ENCODE measurements at regions not wholly inside any gene's neighbourhood (a gene's known extent, or its start where the extent isn't known, plus 50 kb on each side); places are given as distances from the start of the nearest gene placed in this dataset.

DNA sequence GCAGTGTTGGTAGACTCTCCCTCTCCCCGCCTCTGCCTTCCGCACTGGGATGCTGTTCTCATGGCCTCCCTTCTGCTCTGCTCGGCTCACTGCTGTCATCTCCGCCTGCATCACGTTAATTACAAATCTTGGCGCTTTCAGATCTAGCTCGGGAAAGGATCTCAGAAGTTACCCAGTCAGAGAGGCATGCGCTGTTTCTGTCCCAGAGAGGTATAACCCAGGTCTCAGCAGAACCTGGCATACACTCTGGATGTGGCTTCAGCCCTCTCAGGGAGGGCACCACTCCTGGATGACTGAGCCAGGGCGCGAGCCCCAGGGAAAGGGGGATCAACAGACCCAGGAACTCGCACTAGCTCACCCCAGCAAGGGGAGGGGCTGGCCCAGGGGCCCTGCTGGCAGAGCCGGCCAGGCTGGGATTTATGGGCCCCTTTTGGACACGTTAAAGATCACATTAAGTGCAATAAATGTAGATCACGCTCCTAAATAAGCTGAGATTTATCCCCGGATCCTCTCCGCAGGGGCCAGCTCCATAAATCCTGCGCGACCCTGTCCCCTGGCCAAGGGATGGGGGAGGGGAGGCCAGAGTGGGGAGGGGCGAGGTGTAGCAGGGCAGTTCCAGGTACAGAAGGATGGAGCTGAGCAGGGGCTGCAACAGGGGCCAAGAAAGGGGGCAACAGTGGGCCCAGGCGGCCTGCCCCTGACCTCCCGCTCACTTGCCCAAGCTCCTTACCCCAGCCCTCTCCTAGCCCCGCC lies 101.3 kb upstream of the ZBTB40 start:
- DNase-seq (ENCODE audit: low spot score) = no peak

DNA sequence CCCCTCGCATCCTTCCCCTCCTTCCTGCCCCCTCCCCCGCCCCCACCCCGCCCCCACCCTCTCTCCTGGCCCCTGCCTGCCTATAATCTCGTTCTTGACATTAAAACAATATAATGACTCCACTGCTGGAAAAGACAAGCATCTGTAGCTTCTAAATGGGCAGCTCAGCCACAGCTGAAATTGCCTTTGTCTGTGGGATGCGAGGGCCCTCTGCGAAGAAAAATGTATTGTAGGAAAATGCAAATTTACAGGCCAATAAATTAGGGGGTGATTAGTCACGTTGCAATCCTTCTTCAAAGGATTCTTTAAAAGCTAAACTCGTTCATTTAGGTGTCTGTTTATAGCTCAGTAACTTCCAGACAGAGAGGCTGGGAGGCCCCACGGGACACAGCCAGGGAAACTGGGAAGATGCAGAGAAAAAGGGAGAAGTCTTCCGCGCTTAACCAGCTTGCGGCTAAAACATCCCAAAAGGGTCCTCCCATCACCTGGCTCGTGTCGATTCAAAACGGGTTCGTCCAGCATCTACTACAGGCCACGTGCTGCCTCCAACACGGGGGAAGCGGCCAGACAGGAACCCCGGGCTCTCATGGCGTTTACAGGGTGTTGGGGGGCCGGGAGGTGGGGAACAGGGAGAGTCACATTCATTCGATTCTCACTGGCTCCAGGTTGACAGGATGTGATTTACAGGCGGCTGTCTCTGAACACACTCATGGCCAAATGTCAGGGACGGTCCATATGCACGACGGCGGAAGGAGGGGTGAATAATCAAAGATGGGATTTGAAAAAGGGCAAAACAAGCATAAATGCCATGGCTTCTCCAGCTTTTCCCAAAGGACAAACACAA lies 100.5 kb upstream of the ZBTB40 start:
- DNase-seq (ENCODE audit: low spot score) = no peak

DNA sequence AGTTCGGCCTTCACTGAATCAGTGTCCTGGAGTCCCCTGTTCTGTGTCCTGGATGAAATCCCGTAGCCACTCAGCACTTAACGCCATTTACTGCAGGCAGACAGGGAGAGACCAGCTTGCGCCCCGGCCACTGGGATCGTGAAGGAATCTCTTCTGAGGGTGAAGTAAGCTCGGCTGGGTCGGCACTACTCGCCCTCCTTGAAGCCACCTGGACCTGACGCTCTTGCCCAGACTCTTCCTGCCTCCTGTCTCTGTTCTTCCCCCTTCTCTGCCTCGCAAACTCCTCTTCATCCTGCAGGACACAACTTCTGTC lies 99.9 kb upstream of the ZBTB40 start:
- DNase-seq (ENCODE audit: low spot score) = no peak

DNA sequence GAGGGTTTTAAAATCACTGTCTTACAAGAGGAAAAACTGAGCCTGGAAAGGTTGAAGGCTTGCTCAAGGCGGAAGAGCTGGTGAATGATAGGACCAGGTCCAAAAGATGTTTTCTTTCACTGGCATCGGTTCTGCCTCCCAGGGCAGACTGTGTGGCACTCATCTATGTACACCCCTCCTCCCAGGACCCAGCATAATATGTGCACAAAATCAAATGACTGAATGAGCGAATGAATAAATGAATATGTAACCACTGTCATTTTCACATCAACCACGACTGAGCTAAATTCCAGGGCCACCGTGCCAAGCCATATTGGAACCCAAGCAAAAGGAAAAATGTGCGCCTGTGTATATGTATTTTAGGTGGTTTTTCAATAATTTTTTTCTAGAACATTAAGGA lies 99.3 kb upstream of the ZBTB40 start:
- DNase-seq (ENCODE audit: low spot score) = no peak

DNA sequence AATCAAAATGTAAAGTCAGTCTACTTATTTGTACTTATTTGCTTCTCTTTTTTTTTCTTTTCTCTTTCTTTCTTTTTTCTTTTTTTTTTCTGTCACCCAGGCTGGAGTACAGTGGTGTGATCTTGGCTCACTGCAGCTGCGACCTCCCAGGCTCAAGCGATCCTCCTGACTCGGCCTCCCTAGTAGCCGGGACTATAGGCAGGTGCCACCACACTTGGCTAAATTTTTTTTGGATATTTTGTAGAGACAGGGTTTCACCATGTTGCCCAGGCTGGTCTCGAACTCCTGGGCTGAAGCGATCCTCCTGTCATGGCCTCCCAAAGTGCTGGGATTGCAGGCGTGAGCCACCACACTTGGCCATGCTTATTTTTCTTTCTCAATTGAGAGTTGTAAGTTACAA lies 98.8 kb upstream of the ZBTB40 start:
- no peak for DNase-seq (ENCODE audit: low spot score)

DNA sequence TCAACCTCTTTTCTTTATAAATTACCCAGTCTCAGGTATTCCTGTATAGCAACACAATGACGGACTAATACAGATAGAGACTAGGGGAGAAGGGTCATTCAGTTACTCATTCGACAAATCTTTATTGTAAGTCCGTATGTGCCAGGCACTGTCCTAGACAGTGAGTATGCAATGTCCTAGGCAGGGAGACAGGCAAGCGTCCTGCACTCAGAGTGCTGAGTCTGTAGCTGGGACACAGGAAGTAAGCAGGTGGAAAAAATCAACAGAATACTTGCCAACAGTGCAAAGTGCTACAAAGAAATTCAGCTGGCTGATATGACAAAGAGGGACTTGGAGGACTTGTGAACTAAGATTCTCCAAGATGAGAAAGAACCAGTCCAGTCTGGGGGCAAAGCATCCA lies 92.2 kb upstream of the ZBTB40 start:
- DNase-seq (ENCODE audit: low spot score) = no peak

DNA sequence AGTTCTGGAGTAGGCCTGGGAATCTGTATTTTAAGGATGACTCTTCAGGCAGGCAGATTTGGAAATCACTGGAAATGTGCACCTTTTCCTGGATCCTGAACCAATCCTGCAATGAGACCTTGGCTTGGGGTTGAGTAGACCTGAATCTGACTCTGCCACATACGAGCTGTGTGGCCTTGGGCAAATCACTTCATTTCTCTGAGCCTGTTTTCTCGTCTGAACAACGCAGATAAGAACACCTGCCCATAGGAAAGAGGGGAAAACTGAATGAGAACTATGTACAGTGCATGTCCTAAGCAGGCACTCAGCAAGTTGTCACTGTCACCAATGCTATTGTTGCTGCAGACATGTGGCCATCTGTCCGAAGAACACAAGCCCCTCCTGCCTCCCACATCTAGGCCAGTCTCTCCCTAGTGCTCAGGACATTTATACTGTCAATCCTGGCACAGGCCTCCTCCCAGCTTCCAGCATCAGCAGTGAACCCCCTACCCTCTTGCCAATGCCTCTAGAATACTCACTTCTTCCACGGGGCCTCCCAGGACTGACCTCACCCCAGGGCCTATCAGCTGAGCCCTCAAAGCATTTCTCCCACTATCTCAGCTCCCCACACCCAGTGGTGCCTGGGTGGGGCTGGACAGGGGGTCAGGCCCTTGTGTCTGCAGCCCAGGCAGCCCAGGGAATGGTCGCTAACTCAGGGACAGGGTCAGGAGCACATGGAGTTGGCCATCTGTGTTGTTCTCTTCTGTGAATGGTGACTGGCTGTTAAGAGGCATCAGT lies 88.8 kb upstream of the ZBTB40 start:
- DNase-seq (ENCODE audit: low spot score) = no peak

DNA sequence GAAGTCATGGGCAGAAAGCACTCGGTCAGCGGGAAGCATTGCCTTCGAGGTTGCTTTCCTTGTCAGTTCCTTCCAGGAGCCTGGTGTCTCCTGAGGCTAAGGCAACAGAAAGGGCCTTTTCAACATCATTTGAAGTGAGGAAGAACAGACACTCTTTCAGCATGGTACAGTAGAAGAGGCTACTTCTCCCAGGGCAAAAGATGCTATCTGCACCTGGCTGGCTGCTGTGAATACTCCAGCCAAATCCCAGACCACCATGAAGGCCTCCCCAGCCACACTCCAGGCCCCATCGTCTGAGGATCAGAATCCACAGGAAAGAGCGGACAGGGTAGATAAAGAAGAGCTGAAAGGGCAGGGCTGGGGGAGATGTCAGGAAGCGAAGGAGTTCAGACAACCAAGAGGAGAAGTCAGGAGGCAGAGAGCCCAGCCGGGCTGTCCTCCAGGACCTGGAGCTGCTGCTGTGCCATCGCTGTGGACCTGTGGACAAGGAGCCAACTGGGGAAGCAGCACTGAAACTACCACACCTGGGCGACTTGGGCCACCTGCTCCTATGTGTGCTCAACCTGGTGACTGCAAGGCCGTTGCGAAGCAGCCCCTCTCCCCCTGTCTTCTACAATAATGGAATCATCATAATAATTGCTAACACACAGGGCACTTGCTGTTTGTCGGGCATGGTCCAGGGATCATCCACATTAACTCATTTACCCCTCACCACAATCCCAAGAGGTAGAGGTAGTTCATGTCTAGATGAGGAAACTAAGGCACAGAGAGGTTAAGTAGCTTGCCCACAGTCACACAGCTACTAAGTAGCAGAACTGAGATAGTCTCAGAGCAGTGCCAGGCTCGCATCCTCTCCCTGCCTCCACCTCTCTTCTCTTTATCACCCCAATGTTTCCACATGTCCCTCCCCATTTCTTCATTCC lies 88.0 kb upstream of the ZBTB40 start:
- no peak for DNase-seq (ENCODE audit: low spot score)

DNA sequence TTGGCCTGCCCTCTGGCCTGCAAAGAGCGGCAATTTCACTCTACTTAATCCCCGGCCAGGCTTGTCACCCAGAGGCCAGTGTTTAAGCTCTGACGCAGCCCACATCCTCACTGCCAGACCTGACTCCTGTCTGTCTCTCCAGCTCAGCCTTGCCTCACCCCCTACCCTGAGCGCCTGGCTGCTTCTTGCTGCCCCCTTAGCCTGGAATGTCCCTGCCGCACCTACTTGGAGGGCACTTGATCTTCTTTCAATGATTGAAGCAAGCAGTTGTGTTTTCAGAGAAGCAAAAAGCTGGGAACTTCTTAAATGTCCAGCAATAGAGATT lies 87.4 kb upstream of the ZBTB40 start:
- DNase-seq (ENCODE audit: low spot score) = no peak

DNA sequence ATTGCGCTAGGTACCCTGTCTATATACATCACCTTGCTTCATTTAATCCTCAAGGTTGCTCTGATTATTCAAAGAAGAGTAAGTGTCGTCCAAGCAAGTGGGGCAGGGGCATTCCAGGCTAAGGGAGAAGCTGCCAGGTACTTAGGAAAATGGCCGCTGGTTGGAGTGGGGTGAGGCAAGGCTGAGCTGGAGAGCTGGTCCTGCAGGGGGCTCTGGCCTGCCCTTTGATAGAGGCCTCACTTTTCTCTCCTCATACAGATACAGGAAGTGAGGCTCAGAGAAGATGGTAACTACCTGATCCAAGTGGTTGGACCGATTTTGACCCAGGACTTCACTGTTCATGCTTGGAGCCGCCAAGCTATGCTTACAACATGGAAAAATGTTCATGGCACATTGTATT lies 86.9 kb upstream of the ZBTB40 start:
- no peak for DNase-seq (ENCODE audit: low spot score)

DNA sequence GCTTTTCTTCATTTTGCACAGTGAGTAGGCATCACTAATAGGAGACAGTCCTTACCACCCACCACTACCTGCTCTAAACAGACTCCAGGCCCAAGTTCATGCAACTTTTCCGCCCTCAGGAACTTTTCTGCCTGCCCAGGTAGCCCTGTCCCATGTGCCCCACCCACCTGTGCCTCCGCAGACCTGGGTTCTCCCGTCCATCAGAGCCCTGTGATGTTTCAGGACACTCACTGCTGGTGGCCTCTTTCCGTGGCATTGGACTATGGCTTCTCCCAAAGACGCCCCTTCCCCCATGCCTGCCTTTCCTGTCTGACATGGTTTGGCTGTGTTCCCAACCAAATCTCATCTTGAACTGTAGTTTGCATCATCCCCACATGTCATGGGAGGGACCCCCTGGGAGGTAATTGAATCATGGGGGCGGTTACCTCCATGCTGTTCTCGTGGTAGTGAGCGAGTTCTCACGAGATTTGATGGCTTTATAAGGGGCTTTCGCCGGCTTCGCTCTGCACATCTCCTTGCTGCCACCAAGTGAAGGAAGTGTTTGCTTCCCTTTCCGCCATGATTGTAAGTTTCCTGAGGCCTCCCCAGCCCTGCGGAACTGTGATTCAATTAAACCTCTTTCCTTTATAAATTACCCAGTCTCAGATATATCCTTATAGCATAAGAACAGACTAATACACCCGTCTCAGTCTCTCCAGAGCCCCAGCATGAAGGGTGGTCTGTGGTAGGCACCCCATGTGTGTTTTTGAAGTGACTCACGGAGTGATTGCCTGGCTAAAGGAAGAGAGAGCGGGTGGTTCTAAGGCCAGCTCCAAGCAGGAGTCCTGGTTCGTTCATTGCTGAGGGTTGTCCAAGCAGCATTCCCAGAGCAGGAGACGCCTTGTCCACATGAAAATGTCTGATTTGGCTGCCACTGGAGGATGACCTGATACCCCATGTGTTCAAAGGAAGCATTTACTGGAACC lies 86.0 kb upstream of the ZBTB40 start:
- DNase-seq (ENCODE audit: low spot score) = no peak

DNA sequence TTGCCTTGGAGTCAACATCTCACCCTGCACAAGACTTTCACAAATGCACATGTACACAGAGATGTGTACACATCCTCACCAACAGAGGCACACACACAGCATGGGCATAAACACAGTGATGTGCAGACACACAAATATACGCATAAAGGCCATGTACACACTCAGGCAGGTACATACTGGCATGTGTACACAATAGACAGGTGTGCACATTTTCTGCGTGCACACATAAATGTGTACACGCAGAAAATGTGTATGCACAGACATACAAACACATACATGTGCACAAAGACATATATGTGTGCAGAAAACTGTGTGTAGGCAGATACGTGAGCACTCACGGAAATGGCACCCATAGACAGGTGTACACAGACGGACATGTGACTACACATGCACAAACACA lies 85.3 kb upstream of the ZBTB40 start:
- no peak for DNase-seq (ENCODE audit: low spot score)

DNA sequence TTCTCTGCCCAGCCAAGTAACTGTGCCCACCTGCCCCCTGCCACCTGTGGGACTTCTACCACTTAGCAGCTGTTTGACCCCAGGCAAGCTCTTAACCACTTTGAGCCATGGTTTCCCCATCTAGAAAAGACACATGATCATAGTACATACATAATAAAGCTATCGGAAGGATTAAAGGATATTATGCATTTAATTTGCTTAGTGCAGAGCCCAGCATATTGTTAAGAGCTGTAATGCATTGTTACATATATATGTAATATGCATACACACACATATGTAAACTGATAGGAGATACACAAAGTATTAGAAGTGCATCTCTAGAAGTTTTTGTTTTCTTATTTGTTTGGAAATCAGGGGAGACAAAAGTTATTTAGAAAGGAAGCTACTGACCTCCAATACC lies 83.5 kb upstream of the ZBTB40 start:
- DNase-seq (ENCODE audit: low spot score) = no peak

DNA sequence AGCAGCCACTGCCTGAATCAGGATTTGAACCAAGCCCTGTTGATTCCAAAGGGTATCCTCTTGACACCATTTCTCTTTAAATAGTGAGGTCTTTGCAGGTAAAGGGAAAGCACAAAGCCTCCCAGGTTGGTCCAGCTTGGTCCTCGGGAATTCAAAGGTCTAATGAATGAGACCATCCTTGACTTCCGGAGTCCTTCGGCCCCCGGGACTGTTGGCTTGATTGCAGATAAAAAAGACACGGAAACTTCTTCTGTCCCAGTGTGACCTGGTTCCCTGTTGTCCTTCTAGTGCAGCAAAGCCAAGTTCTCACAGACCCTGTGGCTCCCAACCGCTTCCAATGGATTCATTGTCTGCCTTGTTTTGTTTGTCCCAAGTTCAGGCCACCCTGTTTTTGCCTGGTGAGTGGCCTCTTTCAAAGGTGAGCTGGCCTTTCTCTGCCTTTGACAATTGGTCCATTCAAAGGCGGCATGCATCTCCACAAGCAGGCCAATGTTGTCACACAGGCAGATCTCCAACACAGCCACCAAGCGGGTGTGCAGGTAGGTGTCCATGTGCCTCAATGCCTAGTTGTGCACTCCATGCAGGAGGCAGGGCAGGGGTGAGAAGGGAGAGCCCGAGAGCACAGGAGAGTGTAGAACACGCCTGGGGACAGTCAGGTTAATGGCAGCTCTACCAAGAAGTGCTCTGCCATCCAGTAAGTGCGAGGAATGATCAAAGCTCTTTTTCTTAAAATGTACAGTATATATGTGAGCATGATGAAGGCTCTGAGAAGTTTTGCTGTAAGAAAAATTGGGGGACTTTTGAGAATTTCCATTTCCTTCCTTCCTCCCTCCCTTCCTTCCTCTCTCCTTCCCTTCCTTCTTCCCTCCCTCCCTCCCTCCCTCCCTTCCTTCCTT lies 82.1 kb upstream of the ZBTB40 start:
- no peak for DNase-seq (ENCODE audit: low spot score)

DNA sequence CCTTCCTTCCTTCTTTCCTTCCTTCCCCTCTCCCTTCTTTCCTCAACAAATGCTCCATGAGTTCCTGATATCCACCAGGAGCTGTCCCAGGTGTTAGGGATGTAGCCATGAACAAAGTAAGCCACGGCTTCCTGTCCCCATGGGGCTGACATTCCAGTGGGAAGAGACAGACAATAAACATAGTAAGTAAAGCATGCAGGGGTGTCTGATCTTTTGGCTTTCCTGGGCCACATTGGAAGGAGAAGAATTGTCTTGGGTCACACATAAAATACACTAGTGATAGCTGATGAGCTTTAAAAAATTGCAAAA lies 81.5 kb upstream of the ZBTB40 start:
- no peak for DNase-seq (ENCODE audit: low spot score)

DNA sequence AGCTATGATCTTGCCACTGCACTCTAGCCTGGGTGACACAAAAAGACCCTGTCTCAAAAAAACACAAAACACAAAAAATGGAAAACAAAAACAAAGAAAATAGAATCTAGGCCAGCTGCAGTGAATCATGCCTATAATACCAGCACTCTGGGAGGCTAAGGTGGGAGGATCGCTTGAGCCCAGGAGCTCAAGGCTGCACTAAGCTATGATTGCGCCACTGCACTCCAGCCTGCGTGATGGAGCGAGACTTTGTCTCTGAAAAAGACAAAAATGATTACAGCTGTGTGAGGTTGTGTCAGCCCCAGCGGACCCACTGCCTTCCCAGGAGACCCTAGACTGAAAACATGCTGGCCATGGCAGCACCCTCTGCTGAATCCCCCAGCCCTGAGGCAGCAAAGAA lies 80.2 kb upstream of the ZBTB40 start:
- DNase-seq (ENCODE audit: low spot score) = no peak

DNA sequence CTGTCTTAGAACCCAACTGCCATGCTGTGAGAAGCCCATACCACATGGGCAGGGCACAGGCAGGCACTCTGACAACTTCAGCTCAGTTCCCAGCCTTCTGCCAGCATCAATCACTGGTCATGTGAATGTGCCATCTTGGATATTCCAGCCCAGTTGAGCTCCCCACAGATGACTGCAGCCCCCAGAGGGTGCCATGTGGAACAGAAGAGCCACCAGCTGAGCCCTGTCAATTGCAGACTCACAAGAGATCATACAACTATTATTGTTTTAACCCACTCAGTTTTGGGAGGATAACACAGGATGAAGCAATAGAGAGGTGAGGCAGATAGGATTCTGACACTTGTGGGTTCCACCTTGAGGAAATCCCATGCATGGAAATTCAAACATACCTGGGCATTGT lies 78.4 kb upstream of the ZBTB40 start:
- DNase-seq (ENCODE audit: low spot score) = no peak

DNA sequence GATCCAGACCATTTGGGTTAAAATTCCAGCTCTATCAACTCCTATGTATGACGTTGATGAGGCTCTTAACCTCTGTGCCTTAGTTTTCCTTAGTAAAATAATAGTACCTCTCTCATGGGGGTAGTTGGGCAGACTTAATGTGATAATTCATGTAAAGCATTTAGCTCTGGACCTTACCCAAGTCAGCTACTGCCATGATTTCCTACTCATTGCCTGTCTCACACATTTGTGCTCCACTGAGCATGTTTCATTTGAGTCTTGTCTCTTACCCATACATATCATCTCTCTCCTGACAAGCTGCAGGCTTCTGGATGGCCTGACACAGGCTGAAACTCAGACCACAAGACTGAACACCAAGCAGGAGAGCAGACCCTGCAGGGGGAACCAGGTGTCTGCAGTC lies 77.7 kb upstream of the ZBTB40 start:
- no peak for DNase-seq (ENCODE audit: low spot score)

DNA sequence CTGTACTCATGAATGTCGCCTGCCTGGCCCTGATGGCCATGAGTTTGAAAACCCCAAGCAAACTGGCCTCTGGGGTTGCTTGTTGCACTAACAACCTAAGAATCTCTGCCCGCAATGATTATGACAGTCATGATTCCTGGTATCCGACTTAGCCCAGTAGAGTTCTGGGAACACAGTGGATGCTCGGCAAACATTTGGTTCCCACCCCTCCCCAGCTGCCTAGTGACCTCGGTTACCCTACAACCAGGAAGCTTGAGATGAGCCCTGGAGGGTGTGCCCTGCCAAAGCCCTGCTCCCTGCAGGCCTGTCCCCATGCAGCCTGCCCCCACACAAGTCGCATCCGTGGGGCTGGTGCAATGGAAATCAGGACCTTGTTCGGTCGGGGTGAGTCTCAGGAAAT lies 76.0 kb upstream of the ZBTB40 start:
- DNase-seq (ENCODE audit: low spot score) = no peak

DNA sequence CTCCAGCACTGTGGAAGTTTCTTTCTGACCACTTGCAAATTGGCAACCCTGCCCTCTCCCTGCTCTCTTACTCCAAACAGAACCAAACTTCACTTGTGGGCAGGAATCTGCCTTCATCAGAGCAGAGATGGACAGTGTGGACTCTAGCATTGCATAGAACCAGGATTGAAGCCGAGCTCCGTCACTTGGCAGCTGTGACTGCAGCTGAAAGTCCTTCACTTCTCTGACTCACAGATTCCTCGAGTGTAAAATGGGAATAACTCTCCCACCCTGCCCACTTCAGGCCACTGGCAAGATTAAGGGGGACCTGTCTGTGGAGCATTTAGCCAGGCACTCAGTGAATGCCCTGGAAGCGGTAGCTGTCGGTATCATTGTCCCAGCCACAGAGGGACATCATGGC lies 75.7 kb upstream of the ZBTB40 start:
- no peak for DNase-seq (ENCODE audit: low spot score)
